DOHH2 (cell line): ENCODE measurements at regions not wholly inside any gene's neighbourhood (a gene's known extent, or its start where the extent isn't known, plus 50 kb on each side); places are given as distances from the start of the nearest gene placed in this dataset.
"Not testable (repeated sequence)": the region's sequence is repeated elsewhere in the genome, so short reads cannot be mapped to it uniquely, and the experiment has no call there.

ENCODE experiments used
- H3F3A ChIP-seq: fragments of 200-600 bp; sonication (generic), shearing (Covaris generic); 2 replicates; pipeline ENCODE4 v1.6.0; 2016; ENCODE audit warnings: antibody characterized with exemption, mild to moderate bottlenecking; ENCODE audit not compliant: control insufficient read depth, insufficient read depth
- H3K27ac ChIP-seq: fragments of 200-600 bp; sonication (generic); 2 replicates; pipeline ENCODE4 v1.5.1; 2014; ENCODE audit warnings: low read depth, mild to moderate bottlenecking, low read length, moderate library complexity
- H3K27me3 ChIP-seq: fragments of 200-600 bp; sonication (generic); 2 replicates; pipeline ENCODE4 v1.6.1; 2014; ENCODE audit warnings: mild to moderate bottlenecking, low read length, mixed read lengths; ENCODE audit not compliant: control insufficient read depth
- H3K36me3 ChIP-seq: fragments of 200-600 bp; sonication (generic); 2 replicates; pipeline ENCODE4 v1.6.1; 2014; ENCODE audit warnings: mild to moderate bottlenecking, low read length, moderate library complexity, mixed read lengths; ENCODE audit not compliant: control insufficient read depth
- H3K4me1 ChIP-seq: fragments of 200-600 bp; sonication (generic); 2 replicates; pipeline ENCODE4 v1.6.1; 2014; ENCODE audit warnings: mild to moderate bottlenecking, low read length, mixed read lengths; ENCODE audit not compliant: control insufficient read depth
- H3K4me2 ChIP-seq: fragments of 200-600 bp; sonication (generic); 2 replicates; pipeline ENCODE4 v1.6.0; 2014; ENCODE audit warnings: mild to moderate bottlenecking, low read length, moderate library complexity
- H3K4me3 ChIP-seq: fragments of 200-600 bp; sonication (generic); 2 replicates; pipeline ENCODE4 v1.5.1; 2014; ENCODE audit warnings: mild to moderate bottlenecking, low read length, mixed read lengths
- H3K79me2 ChIP-seq: fragments of 200-600 bp; sonication (generic); 2 replicates; pipeline ENCODE4 v1.6.1; 2014; ENCODE audit warnings: mild to moderate bottlenecking, low read length, mixed read lengths; ENCODE audit not compliant: control insufficient read depth
- H3K9me2 ChIP-seq: fragments of 200-600 bp; sonication (generic); replicated peaks from 2 replicates; pipeline ENCODE4 v1.6.1; 2014; ENCODE audit warnings: mild to moderate bottlenecking, low read length, mixed read lengths; ENCODE audit not compliant: control insufficient read depth
- H3K9me3 ChIP-seq: fragments of 200-600 bp; sonication (generic); 2 replicates; pipeline ENCODE4 v1.6.1; 2014; ENCODE audit warnings: antibody characterized with exemption, low read length, mixed read lengths; ENCODE audit not compliant: control insufficient read depth, insufficient read depth
- H4K20me1 ChIP-seq: fragments of 200-600 bp; sonication (generic); 2 replicates; pipeline ENCODE4 v1.6.0; 2014; ENCODE audit warnings: low read depth, mild to moderate bottlenecking, antibody characterized with exemption, low read length, moderate library complexity; ENCODE audit not compliant: control insufficient read depth, insufficient read depth
- EZH2phosphoT487 ChIP-seq: fragments of 200-600 bp; sonication (generic); IDR thresholded peaks from 2 replicates; pipeline ENCODE4 v1.6.1; 2017; ENCODE audit warnings: borderline replicate concordance, mild to moderate bottlenecking, antibody characterized with exemption, low read length, moderate library complexity, mixed read lengths
- TF ChIP-seq, protein P1 (sequence below): fragments of 200-600 bp; sonication (generic); IDR thresholded peaks from one replicate; pipeline ENCODE4 v1.5.1; 2014; ENCODE audit warnings: antibody characterized with exemption, mild to moderate bottlenecking, low read depth, low read length; ENCODE audit not compliant: poor library complexity, severe bottlenecking

DNA sequence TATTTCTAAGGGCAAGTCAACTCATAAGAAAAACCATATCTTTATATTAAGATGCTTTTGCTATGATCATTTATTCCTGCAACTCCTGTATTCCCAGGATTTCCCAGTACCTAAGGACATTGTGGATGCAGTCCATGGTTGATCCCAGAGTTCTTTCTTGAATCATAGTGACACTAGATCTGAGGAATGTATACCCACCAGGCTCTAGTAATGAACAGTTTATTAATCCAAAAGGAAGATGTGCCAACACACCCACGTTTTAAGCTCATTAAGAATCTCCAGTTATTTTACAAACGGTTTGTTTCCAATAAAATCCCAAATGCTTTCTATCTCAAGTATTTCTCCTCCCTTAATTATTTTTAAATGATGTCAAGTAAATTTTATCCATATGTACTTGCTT is 210.8 kb upstream of the ZEB2 start:
- H3K27me3 ChIP-seq = no peaks in the 10 kb centered on the region
- H3K36me3 ChIP-seq = no peaks in the 10 kb centered on the region
- H3F3A ChIP-seq = no peaks in the 10 kb centered on the region; the same call in 1 of the 2 replicates
- H3K4me2 ChIP-seq = no peak overlapping the region
- H4K20me1 ChIP-seq = no peaks in the 10 kb centered on the region
- H3K79me2 ChIP-seq = no peaks in the 10 kb centered on the region
- no peaks in the 10 kb centered on the region for H3K4me1 ChIP-seq
- H3K9me3 ChIP-seq = peaks cover 9% of the 10 kb centered on the region; the same call in 1 of the 2 replicates
- H3K9me2 ChIP-seq = no peaks in the 10 kb centered on the region
- H3K27ac ChIP-seq = no peak overlapping the region
- TF ChIP-seq, protein P1, sequence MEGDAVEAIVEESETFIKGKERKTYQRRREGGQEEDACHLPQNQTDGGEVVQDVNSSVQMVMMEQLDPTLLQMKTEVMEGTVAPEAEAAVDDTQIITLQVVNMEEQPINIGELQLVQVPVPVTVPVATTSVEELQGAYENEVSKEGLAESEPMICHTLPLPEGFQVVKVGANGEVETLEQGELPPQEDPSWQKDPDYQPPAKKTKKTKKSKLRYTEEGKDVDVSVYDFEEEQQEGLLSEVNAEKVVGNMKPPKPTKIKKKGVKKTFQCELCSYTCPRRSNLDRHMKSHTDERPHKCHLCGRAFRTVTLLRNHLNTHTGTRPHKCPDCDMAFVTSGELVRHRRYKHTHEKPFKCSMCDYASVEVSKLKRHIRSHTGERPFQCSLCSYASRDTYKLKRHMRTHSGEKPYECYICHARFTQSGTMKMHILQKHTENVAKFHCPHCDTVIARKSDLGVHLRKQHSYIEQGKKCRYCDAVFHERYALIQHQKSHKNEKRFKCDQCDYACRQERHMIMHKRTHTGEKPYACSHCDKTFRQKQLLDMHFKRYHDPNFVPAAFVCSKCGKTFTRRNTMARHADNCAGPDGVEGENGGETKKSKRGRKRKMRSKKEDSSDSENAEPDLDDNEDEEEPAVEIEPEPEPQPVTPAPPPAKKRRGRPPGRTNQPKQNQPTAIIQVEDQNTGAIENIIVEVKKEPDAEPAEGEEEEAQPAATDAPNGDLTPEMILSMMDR = no peak
- TF ChIP-seq EZH2phosphoT487 = no peak
- H3K4me3 ChIP-seq = no peak overlapping the region

DNA sequence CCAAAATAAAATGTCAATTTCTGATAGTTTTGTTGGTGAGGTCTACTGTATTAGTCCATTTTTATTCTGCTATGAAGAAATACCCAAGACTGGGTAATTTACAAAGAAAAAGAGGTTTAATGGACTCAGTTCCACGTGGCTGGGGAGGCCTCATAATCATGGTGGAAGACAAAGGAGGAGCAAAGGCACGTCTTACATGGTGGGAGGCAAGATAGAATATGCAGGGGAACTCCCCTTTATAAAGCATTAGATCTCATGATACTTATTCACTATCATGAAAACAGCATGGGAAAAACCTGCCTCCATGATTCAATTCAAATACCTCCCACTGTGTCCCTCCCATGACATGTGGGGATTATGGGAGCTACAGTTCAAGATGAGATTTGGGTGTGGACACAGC is 204.5 kb upstream of the ZEB2 start:
- not testable (repeated sequence) for H3K36me3 ChIP-seq, H3K27ac ChIP-seq, H4K20me1 ChIP-seq

DNA sequence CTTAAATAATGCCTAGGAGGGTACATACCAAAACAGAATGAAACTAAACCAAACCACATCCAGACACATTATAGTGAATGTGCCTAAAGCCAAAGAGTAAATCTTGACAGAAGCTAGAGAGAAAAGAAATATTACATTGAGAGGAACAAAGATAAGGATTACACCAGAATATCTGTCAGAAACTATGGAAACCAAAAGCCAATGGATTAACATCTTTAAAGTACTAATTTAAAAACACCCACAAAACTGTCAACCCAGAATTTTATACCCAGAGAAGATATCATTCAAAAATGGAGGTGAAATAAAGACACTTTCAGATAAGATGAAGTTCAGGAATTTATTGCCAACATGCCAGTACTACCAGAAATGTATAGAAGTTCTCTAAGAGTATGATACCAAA is 198.5 kb upstream of the ZEB2 start:
- TF ChIP-seq, protein P1 = no peak
- no peak for TF ChIP-seq EZH2phosphoT487
- Histone ChIP-seq H3K36me3 (peaks cover 2% of the 10 kb centered on the region; the same call in 1 of the 2 replicates), H3K4me1 (peaks cover 4% of the 10 kb centered on the region; the same call in 1 of the 2 replicates), H3K9me2 (no peaks in the 10 kb centered on the region), H3K27me3 (no peaks in the 10 kb centered on the region), H3K27ac (no peak overlapping the region), H3K4me2 (no peak overlapping the region), H4K20me1 (no peaks in the 10 kb centered on the region), H3K79me2 (no peaks in the 10 kb centered on the region), H3K9me3 (peaks cover 24% of the 10 kb centered on the region), H3F3A (no peaks in the 10 kb centered on the region), H3K4me3 (no peak overlapping the region)

More for the DNA sequence above, 204.5 kb upstream of the ZEB2 start:
- not testable (repeated sequence) for H3K4me3 ChIP-seq, H3K27me3 ChIP-seq, H3K9me2 ChIP-seq, H3K4me2 ChIP-seq, H3K4me1 ChIP-seq, H3K9me3 ChIP-seq, H3K79me2 ChIP-seq, H3F3A ChIP-seq

DNA sequence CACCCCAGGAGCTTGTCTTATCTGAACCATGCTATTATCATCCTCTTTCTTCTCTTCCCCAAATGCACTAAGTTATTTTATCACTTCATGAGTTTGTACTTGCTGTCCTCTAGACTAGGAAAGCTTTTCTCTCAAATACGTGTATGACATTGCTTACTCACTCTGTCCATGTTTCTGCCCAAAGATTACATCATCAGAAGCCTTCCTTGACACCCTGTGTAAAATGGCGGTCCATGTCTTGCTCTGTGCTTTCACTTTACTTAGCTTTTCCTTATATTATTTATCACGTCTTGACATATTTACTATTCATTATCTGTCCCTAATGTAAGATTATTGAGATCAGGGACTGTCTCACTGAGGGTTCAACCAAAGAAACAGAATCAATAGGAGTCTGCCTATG is 196.1 kb upstream of the ZEB2 start:
- H3F3A ChIP-seq = no peaks in the 10 kb centered on the region
- TF ChIP-seq EZH2phosphoT487 = no peak
- TF ChIP-seq, protein P1 = no peak

More for the DNA sequence above, 196.1 kb upstream of the ZEB2 start:
- Histone ChIP-seq H3K4me2 (no peak overlapping the region), H3K9me2 (no peaks in the 10 kb centered on the region), H4K20me1 (no peaks in the 10 kb centered on the region), H3K4me3 (no peak overlapping the region), H3K27me3 (no peaks in the 10 kb centered on the region), H3K36me3 (peaks cover 2% of the 10 kb centered on the region; the same call in 1 of the 2 replicates), H3K9me3 (peaks cover 26% of the 10 kb centered on the region), H3K79me2 (no peaks in the 10 kb centered on the region), H3K27ac (no peak overlapping the region), H3K4me1 (peaks cover 4% of the 10 kb centered on the region; the same call in 1 of the 2 replicates)
